ENCODE measurements at regions not wholly inside any gene's neighbourhood (a gene's known extent, or its start where the extent isn't known, plus 50 kb on each side); places are given as distances from the start of the nearest gene placed in this dataset.

GRCh38 chr5:109516390-109516789, 106.6 kb upstream of the PJA2 start:
- no peak for DNase-seq
- Histone ChIP-seq H3K27ac (ENCODE audit: low read length) (no peak overlapping the region), H3K27me3 (ENCODE audit: control insufficient read depth, insufficient read depth, low read length) (no peaks in the 10 kb centered on the region), H3K36me3 (ENCODE audit: control insufficient read depth, insufficient read depth, low read length) (no peaks in the 10 kb centered on the region), H3K4me3 (ENCODE audit: low read length) (no peak overlapping the region), H3K9me3 (ENCODE audit: control insufficient read depth, low read depth, low read length) (peaks cover 4% of the 10 kb centered on the region), H3K4me1 (ENCODE audit: control insufficient read depth, insufficient read depth, low read length) (no peaks in the 10 kb centered on the region)
- WGBS (ENCODE audit: insufficient coverage, low lambda C conversion rate) = no CpG with 5 or more reads among the region's 2 CpGs

GRCh38 chr5:109511980-109512734, 102.4 kb upstream of the PJA2 start:
- WGBS (ENCODE audit: insufficient coverage, low lambda C conversion rate) = 82% methylated on average over 2 of the region's 8 CpGs
- H3K36me3 ChIP-seq (ENCODE audit: control insufficient read depth, insufficient read depth, low read length) = no peaks in the 10 kb centered on the region

GRCh38 chr5:109506556-109506955, 96.8 kb upstream of the PJA2 start:
- no peak for DNase-seq
- no CpG with 5 or more reads among the region's 1 CpG for WGBS (ENCODE audit: insufficient coverage, low lambda C conversion rate)
- Histone ChIP-seq H3K4me1 (ENCODE audit: control insufficient read depth, insufficient read depth, low read length) (no peaks in the 10 kb centered on the region), H3K27me3 (ENCODE audit: control insufficient read depth, insufficient read depth, low read length) (no peaks in the 10 kb centered on the region), H3K4me3 (ENCODE audit: low read length) (no peak overlapping the region), H3K27ac (ENCODE audit: low read length) (no peak overlapping the region), H3K9me3 (ENCODE audit: control insufficient read depth, low read depth, low read length) (no peaks in the 10 kb centered on the region), H3K36me3 (ENCODE audit: control insufficient read depth, insufficient read depth, low read length) (no peaks in the 10 kb centered on the region)

More at GRCh38 chr5:109511980-109512734, 102.4 kb upstream of the PJA2 start:
- H3K27me3 ChIP-seq (ENCODE audit: control insufficient read depth, insufficient read depth, low read length) = no peaks in the 10 kb centered on the region
- no peak overlapping the region for H3K27ac ChIP-seq (ENCODE audit: low read length)
- H3K4me1 ChIP-seq (ENCODE audit: control insufficient read depth, insufficient read depth, low read length) = no peaks in the 10 kb centered on the region
- peaks cover 4% of the 10 kb centered on the region for H3K9me3 ChIP-seq (ENCODE audit: control insufficient read depth, low read depth, low read length)
- DNase-seq = no peak
- no peak overlapping the region for H3K4me3 ChIP-seq (ENCODE audit: low read length)

- no peak for DNase-seq
- H3K27ac ChIP-seq (ENCODE audit: low read length) = no peak overlapping the region
- H3K27me3 ChIP-seq (ENCODE audit: control insufficient read depth, insufficient read depth, low read length) = no peaks in the 10 kb centered on the region
- 83% methylated on average over 3 of the region's 3 CpGs for WGBS (ENCODE audit: insufficient coverage, low lambda C conversion rate)
- no peaks in the 10 kb centered on the region for H3K9me3 ChIP-seq (ENCODE audit: control insufficient read depth, low read depth, low read length)
- H3K4me1 ChIP-seq (ENCODE audit: control insufficient read depth, insufficient read depth, low read length) = no peaks in the 10 kb centered on the region
- no peaks in the 10 kb centered on the region for H3K36me3 ChIP-seq (ENCODE audit: control insufficient read depth, insufficient read depth, low read length)
- H3K4me3 ChIP-seq (ENCODE audit: low read length) = no peak overlapping the region
Observed at GRCh38 chr5:109496112-109496511, 86.3 kb upstream of the PJA2 start.

GRCh38 chr5:109487753-109488420, 78.1 kb upstream of the PJA2 start:
- Histone ChIP-seq H3K4me1 (ENCODE audit: control insufficient read depth, insufficient read depth, low read length) (peaks cover 13% of the 10 kb centered on the region), H3K27me3 (ENCODE audit: control insufficient read depth, insufficient read depth, low read length) (no peaks in the 10 kb centered on the region), H3K4me3 (ENCODE audit: low read length) (no peak overlapping the region), H3K36me3 (ENCODE audit: control insufficient read depth, insufficient read depth, low read length) (no peaks in the 10 kb centered on the region), H3K9me3 (ENCODE audit: control insufficient read depth, low read depth, low read length) (peaks cover 3% of the 10 kb centered on the region), H3K27ac (ENCODE audit: low read length) (no peak overlapping the region)
- DNase-seq = no peak
- WGBS (ENCODE audit: insufficient coverage, low lambda C conversion rate) = no CpG with 5 or more reads among the region's 65 CpGs

GRCh38 chr5:109486200-109486804, 76.5 kb upstream of the PJA2 start:
- peaks cover 3% of the 10 kb centered on the region for H3K9me3 ChIP-seq (ENCODE audit: control insufficient read depth, low read depth, low read length)
- H3K4me1 ChIP-seq (ENCODE audit: control insufficient read depth, insufficient read depth, low read length) = peaks cover 14% of the 10 kb centered on the region
- DNase-seq = no peak
- no peaks in the 10 kb centered on the region for H3K36me3 ChIP-seq (ENCODE audit: control insufficient read depth, insufficient read depth, low read length)
- no CpG with 5 or more reads among the region's 10 CpGs for WGBS (ENCODE audit: insufficient coverage, low lambda C conversion rate)
- H3K27ac ChIP-seq (ENCODE audit: low read length) = no peak overlapping the region
- no peaks in the 10 kb centered on the region for H3K27me3 ChIP-seq (ENCODE audit: control insufficient read depth, insufficient read depth, low read length)
- no peak overlapping the region for H3K4me3 ChIP-seq (ENCODE audit: low read length)

- WGBS (ENCODE audit: insufficient coverage, low lambda C conversion rate) = no CpG with 5 or more reads among the region's 8 CpGs
- DNase-seq = peak; percentile 82 to 85
- H3K27me3 ChIP-seq (ENCODE audit: control insufficient read depth, insufficient read depth, low read length) = no peaks in the 10 kb centered on the region
Observed at GRCh38 chr5:109485030-109485429, 75.3 kb upstream of the PJA2 start.

GRCh38 chr5:109484597-109484996, 74.8 kb upstream of the PJA2 start:
- peak overlapping the region; percentile 39 for H3K27ac ChIP-seq (ENCODE audit: low read length)
- 8% methylated on average over 2 of the region's 3 CpGs for WGBS (ENCODE audit: insufficient coverage, low lambda C conversion rate)
- H3K4me1 ChIP-seq (ENCODE audit: control insufficient read depth, insufficient read depth, low read length) = peaks cover 14% of the 10 kb centered on the region
- no peak for DNase-seq
- no peaks in the 10 kb centered on the region for H3K27me3 ChIP-seq (ENCODE audit: control insufficient read depth, insufficient read depth, low read length)
- H3K4me3 ChIP-seq (ENCODE audit: low read length) = no peak overlapping the region
- peaks cover 3% of the 10 kb centered on the region for H3K9me3 ChIP-seq (ENCODE audit: control insufficient read depth, low read depth, low read length)
- H3K36me3 ChIP-seq (ENCODE audit: control insufficient read depth, insufficient read depth, low read length) = no peaks in the 10 kb centered on the region

More at GRCh38 chr5:109485030-109485429, 75.3 kb upstream of the PJA2 start:
- peak overlapping the region; percentile 39 for H3K27ac ChIP-seq (ENCODE audit: low read length)
- H3K4me1 ChIP-seq (ENCODE audit: control insufficient read depth, insufficient read depth, low read length) = peaks cover 14% of the 10 kb centered on the region
- H3K9me3 ChIP-seq (ENCODE audit: control insufficient read depth, low read depth, low read length) = peaks cover 3% of the 10 kb centered on the region
- H3K4me3 ChIP-seq (ENCODE audit: low read length) = no peak overlapping the region
- no peaks in the 10 kb centered on the region for H3K36me3 ChIP-seq (ENCODE audit: control insufficient read depth, insufficient read depth, low read length)

GRCh38 chr5:109483395-109483971, 73.7 kb upstream of the PJA2 start:
- 80% methylated on average over 1 of the region's 2 CpGs for WGBS (ENCODE audit: insufficient coverage, low lambda C conversion rate)
- Histone ChIP-seq H3K4me3 (ENCODE audit: low read length) (no peak overlapping the region), H3K36me3 (ENCODE audit: control insufficient read depth, insufficient read depth, low read length) (no peaks in the 10 kb centered on the region), H3K4me1 (ENCODE audit: control insufficient read depth, insufficient read depth, low read length) (peaks cover 14% of the 10 kb centered on the region), H3K9me3 (ENCODE audit: control insufficient read depth, low read depth, low read length) (peaks cover 3% of the 10 kb centered on the region), H3K27ac (ENCODE audit: low read length) (no peak overlapping the region), H3K27me3 (ENCODE audit: control insufficient read depth, insufficient read depth, low read length) (no peaks in the 10 kb centered on the region)
- DNase-seq = peak in 1 of 2 donors; percentile 14

GRCh38 chr5:109482748-109483147, 73.0 kb upstream of the PJA2 start:
- H3K4me1 ChIP-seq (ENCODE audit: control insufficient read depth, insufficient read depth, low read length) = peaks cover 14% of the 10 kb centered on the region
- no peaks in the 10 kb centered on the region for H3K9me3 ChIP-seq (ENCODE audit: control insufficient read depth, low read depth, low read length)
- DNase-seq = no peak
- H3K27ac ChIP-seq (ENCODE audit: low read length) = no peak overlapping the region
- no peaks in the 10 kb centered on the region for H3K27me3 ChIP-seq (ENCODE audit: control insufficient read depth, insufficient read depth, low read length)
- no peak overlapping the region for H3K4me3 ChIP-seq (ENCODE audit: low read length)
- WGBS (ENCODE audit: insufficient coverage, low lambda C conversion rate) = no CpG with 5 or more reads among the region's 5 CpGs
- H3K36me3 ChIP-seq (ENCODE audit: control insufficient read depth, insufficient read depth, low read length) = no peaks in the 10 kb centered on the region

Measured in large intestine (tissue), 3 donors.